NB4 (cell line): ENCODE measurements at regions not wholly inside any gene's neighbourhood (a gene's known extent, or its start where the extent isn't known, plus 50 kb on each side); places are given as distances from the start of the nearest gene placed in this dataset.

Experiments
- DNase-seq: peaks from one replicate; pipeline ENCODE4 v3.0.0; 2010; ENCODE audit warnings: low read depth
- H3K4me3 ChIP-seq: one replicate; pipeline ENCODE4 v1.5.1; 2011; ENCODE audit warnings: mild to moderate bottlenecking, low read depth, low read length, moderate library complexity
- CTCF ChIP-seq: IDR thresholded peaks from one replicate; pipeline ENCODE4 v1.5.1; 2012; ENCODE audit warnings: low read depth, low read length
- MAX ChIP-seq: IDR thresholded peaks from 2 replicates; pipeline ENCODE4 v1.6.1; 2011; ENCODE audit warnings: low read depth, low read length
- MYC ChIP-seq: IDR thresholded peaks from 2 replicates; pipeline ENCODE4 v1.6.1; 2011; ENCODE audit warnings: low read depth, low read length
- POLR2A ChIP-seq: IDR thresholded peaks from 2 replicates; pipeline ENCODE4 v1.6.1; 2011; ENCODE audit warnings: mild to moderate bottlenecking; ENCODE audit not compliant: insufficient read length; ENCODE audit errors: extremely low read depth

- no peak for DNase-seq
- TF ChIP-seq CTCF (no peak), MYC (no peak), POLR2A (no peak)
- no peak overlapping the region for H3K4me3 ChIP-seq
These were observed 893.4 kb downstream of the DIAPH3 start for GRCh38 chr13:59270327-59270726.

- DNase-seq, result no peak
- H3K4me3 ChIP-seq, result no peak overlapping the region
- TF ChIP-seq MAX (no peak), CTCF (no peak), POLR2A (no peak), MYC (no peak)
These were observed 888.6 kb downstream of the DIAPH3 start for GRCh38 chr13:59274958-59275727.

GRCh38 chr13:59276436-59276835, 887.3 kb downstream of the DIAPH3 start:
- no peak for TF ChIP-seq POLR2A
- TF ChIP-seq MYC, result no peak
- no peak for TF ChIP-seq CTCF
- DNase-seq, result no peak
- H3K4me3 ChIP-seq, result no peak overlapping the region

- H3K4me3 ChIP-seq, result no peak overlapping the region
- no peak for TF ChIP-seq POLR2A
- no peak for TF ChIP-seq MAX
- no peak for DNase-seq
These were observed 886.6 kb downstream of the DIAPH3 start for GRCh38 chr13:59277106-59277505.

GRCh38 chr13:59279028-59279427, 884.7 kb downstream of the DIAPH3 start:
- no peak overlapping the region for H3K4me3 ChIP-seq
- TF ChIP-seq MYC (no peak), CTCF (no peak), POLR2A (no peak), MAX (no peak)
- no peak for DNase-seq

GRCh38 chr13:59279576-59279975, 884.2 kb downstream of the DIAPH3 start:
- DNase-seq, result no peak
- H3K4me3 ChIP-seq, result no peak overlapping the region
- TF ChIP-seq MAX (no peak), MYC (no peak), POLR2A (no peak), CTCF (no peak)
